ENCODE measurements at regions not wholly inside any gene's neighbourhood (a gene's known extent, or its start where the extent isn't known, plus 50 kb on each side); places are given as distances from the start of the nearest gene placed in this dataset.

- peaks cover 36% of the 10 kb centered on the region for H3K4me1 ChIP-seq
- CTCF ChIA-PET, result no interaction called here
- Mint-ChIP-seq H3K9me3 (ENCODE audit: unreplicated experiment) (no peaks in the 10 kb centered on the region), H3K4me1 (ENCODE audit: low read depth, unreplicated experiment) (peaks cover 22% of the 10 kb centered on the region), H3K27me3 (ENCODE audit: insufficient read depth, unreplicated experiment) (no peaks in the 10 kb centered on the region), H3K36me3 (ENCODE audit: insufficient read depth, unreplicated experiment) (no peaks in the 10 kb centered on the region), H3K27ac (ENCODE audit: unreplicated experiment) (peak overlapping the region; percentile 65), H3K4me3 (ENCODE audit: unreplicated experiment) (no peak overlapping the region)
- BruUV-seq (replicated peaks), result no TSS peak
- intact Hi-C loops (cut with micrococcal nuclease; ENCODE audit: unreplicated experiment), result no loop called here
- DNase-seq, result no peak
- H3K9me3 ChIP-seq, result no peaks in the 10 kb centered on the region
- no peaks in the 10 kb centered on the region for H3K36me3 ChIP-seq (ENCODE audit: control insufficient read depth, insufficient read depth, low read length)
- no peak for TF ChIP-seq CTCF (IDR thresholded peaks at IDR 0.05; ENCODE audit: insufficient read depth in 1 of 2, low read depth in 1 of 2, low read length in 1 of 2, severe bottlenecking in 1 of 2, unreplicated experiment in 1 of 2)
- no peaks in the 10 kb centered on the region for H3K27me3 ChIP-seq (replicated peaks; ENCODE audit: control insufficient read depth, insufficient read depth, low read length)
- H3K4me3 ChIP-seq (ENCODE audit: low read depth, low read length), result no peak overlapping the region
- POLR2A ChIA-PET, result no interaction called here
Observed at GRCh38 chr6:63460971-63461370, 111.3 kb upstream of the LOC128125822 start.

DNA sequence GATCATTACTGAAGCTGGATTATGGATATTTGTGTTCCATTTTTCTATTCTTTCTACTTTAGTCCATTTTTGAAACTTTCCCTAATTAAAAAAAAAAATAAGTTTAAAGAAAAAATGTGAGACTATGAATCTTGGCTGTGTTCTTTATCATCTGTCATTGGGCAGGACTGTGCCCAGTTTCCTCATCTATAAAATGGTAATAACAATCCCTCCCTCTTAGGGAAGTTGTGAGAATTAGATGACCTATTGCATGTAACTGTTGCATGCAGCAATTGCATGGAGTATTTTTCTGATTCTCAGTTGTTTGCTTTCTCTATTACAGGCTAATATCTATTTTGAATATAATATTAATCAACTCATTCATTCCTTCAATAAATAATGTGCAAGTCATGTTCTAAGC, 108.2 kb upstream of the LOC128125822 start:
- DNase-seq, result no peak
- Histone ChIP-seq H3K36me3 (ENCODE audit: control insufficient read depth, insufficient read depth, low read length) (no peaks in the 10 kb centered on the region), H3K4me3 (ENCODE audit: low read depth, low read length) (no peak overlapping the region), H3K9me3 (no peaks in the 10 kb centered on the region), H3K27me3 (replicated peaks; ENCODE audit: control insufficient read depth, insufficient read depth, low read length) (no peaks in the 10 kb centered on the region), H3K4me1 (peaks cover 14% of the 10 kb centered on the region)
- Mint-ChIP-seq H3K4me1 (ENCODE audit: low read depth, unreplicated experiment) (peaks cover 22% of the 10 kb centered on the region), H3K4me3 (ENCODE audit: unreplicated experiment) (no peak overlapping the region), H3K36me3 (ENCODE audit: insufficient read depth, unreplicated experiment) (no peaks in the 10 kb centered on the region), H3K27ac (ENCODE audit: unreplicated experiment) (no peak overlapping the region), H3K9me3 (ENCODE audit: unreplicated experiment) (no peaks in the 10 kb centered on the region), H3K27me3 (ENCODE audit: insufficient read depth, unreplicated experiment) (no peaks in the 10 kb centered on the region)
- intact Hi-C loops (cut with micrococcal nuclease; ENCODE audit: unreplicated experiment), result no loop called here
- ChIA-PET POLR2A (no interaction called here), CTCF (no interaction called here)
- no peak for TF ChIP-seq CTCF (IDR thresholded peaks at IDR 0.05; ENCODE audit: insufficient read depth in 1 of 2, low read depth in 1 of 2, low read length in 1 of 2, severe bottlenecking in 1 of 2, unreplicated experiment in 1 of 2)
- no TSS peak for BruUV-seq (replicated peaks)

DNA sequence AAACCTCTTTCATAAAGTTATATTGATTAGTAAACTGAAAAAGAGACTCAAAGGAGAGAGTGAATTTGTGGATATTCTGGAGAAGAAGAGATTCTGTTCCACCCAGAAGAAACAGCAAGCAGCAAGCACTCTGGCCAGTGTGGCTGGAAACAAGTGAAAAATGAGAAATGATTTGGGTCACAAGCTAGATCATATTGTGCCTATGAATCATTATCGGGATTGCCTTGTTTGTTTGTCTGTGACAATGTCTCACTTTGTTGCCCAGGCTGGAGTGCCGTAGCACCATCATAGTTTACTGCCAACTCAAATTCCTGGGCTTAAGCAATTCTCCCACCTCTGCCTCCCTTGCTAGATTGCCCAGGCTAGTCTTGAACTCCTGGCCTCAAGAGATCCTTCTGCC, 106.5 kb upstream of the LOC128125822 start:
- ChIA-PET POLR2A (no interaction called here), CTCF (no interaction called here)
- H3K9me3 ChIP-seq, result no peaks in the 10 kb centered on the region
- Mint-ChIP-seq H3K4me3 (ENCODE audit: unreplicated experiment) (no peak overlapping the region), H3K4me1 (ENCODE audit: low read depth, unreplicated experiment) (peaks cover 13% of the 10 kb centered on the region), H3K36me3 (ENCODE audit: insufficient read depth, unreplicated experiment) (no peaks in the 10 kb centered on the region), H3K9me3 (ENCODE audit: unreplicated experiment) (no peaks in the 10 kb centered on the region), H3K27ac (ENCODE audit: unreplicated experiment) (no peak overlapping the region), H3K27me3 (ENCODE audit: insufficient read depth, unreplicated experiment) (no peaks in the 10 kb centered on the region)
- no peaks in the 10 kb centered on the region for H3K36me3 ChIP-seq (ENCODE audit: control insufficient read depth, insufficient read depth, low read length)
- no peaks in the 10 kb centered on the region for H3K27me3 ChIP-seq (replicated peaks; ENCODE audit: control insufficient read depth, insufficient read depth, low read length)
- H3K4me1 ChIP-seq, result peaks cover 4% of the 10 kb centered on the region; the same call in 1 of the 2 replicates
- no peak overlapping the region for H3K4me3 ChIP-seq (ENCODE audit: low read depth, low read length)
- TF ChIP-seq CTCF (IDR thresholded peaks at IDR 0.05; ENCODE audit: insufficient read depth in 1 of 2, low read depth in 1 of 2, low read length in 1 of 2, severe bottlenecking in 1 of 2, unreplicated experiment in 1 of 2), result no peak
- intact Hi-C loops (cut with micrococcal nuclease; ENCODE audit: unreplicated experiment), result no loop called here
- no peak for DNase-seq
- no TSS peak for BruUV-seq (replicated peaks)
